ENCODE measurements at regions not wholly inside any gene's neighbourhood (a gene's known extent, or its start where the extent isn't known, plus 50 kb on each side); places are given as distances from the start of the nearest gene placed in this dataset.

- no peaks in the 10 kb centered on the region for H3K4me1 ChIP-seq (ENCODE audit: control insufficient read depth, extremely low read depth, insufficient read depth, low read length)
- no peaks in the 10 kb centered on the region for H3K79me2 ChIP-seq (ENCODE audit: control insufficient read depth, insufficient read depth, low read length)
- no peak overlapping the region for H3K27ac ChIP-seq (ENCODE audit: insufficient read depth, low read depth, low read length)
- no peaks in the 10 kb centered on the region for H3K9me1 ChIP-seq (replicated peaks; ENCODE audit: control insufficient read depth, extremely low read depth, insufficient read depth, low read length)
- ChIA-PET POLR2A (no interaction called here), CTCF (no interaction called here)
- TF ChIP-seq MYC (IDR thresholded peaks at IDR 0.05; ENCODE audit: low read depth, low read length), result no peak
- no peak for TF ChIP-seq POLR2AphosphoS5 (IDR thresholded peaks at IDR 0.05; ENCODE audit: insufficient read depth, low read depth, low read length)
- no peak for TF ChIP-seq GATA2 (IDR thresholded peaks at IDR 0.05; ENCODE audit: insufficient read depth, insufficient read length, low read depth, low read length)
- TF ChIP-seq POLR2A (IDR thresholded peaks at IDR 0.05; ENCODE audit: low read depth, low read length), result no peak
- no peak for TF ChIP-seq CTCF (IDR thresholded peaks at IDR 0.05; ENCODE audit: extremely low read depth in 1 of 2, insufficient read depth in 1 of 2, low read depth in 1 of 2, low read length in 2 of 2)
- TF ChIP-seq MAX (IDR thresholded peaks at IDR 0.05; ENCODE audit: insufficient read depth, insufficient read length), result no peak
- no peak for TF ChIP-seq EZH2 (IDR thresholded peaks at IDR 0.05; ENCODE audit: borderline replicate concordance, low read depth, low read length, severe bottlenecking)
- TF ChIP-seq FOS (IDR thresholded peaks at IDR 0.05; ENCODE audit: borderline replicate concordance, insufficient read depth, low read length), result no peak
- H2AFZ ChIP-seq (ENCODE audit: low read depth, low read length), result no peak overlapping the region
- no peak overlapping the region for H3K4me3 ChIP-seq (replicated peaks in 1 of 3; ENCODE audit: insufficient read depth in 1 of 3, low read depth in 1 of 3, low read length in 3 of 3)
- DNase-seq (ENCODE audit: low read depth, low spot score), result no peak
- no TSS peak for BruUV-seq (replicated peaks)
- no peaks in the 10 kb centered on the region for H3K36me3 ChIP-seq (ENCODE audit: control insufficient read depth in 2 of 2, extremely low read depth in 1 of 2, insufficient read depth in 2 of 2, low read length in 2 of 2)
- H3K27me3 ChIP-seq (ENCODE audit: control insufficient read depth in 2 of 2, insufficient read depth in 2 of 2, low read length in 2 of 2), result no peaks in the 10 kb centered on the region
- intact Hi-C loops (cut with micrococcal nuclease) (no loop called here), dilution Hi-C loops (cut with MboI; ENCODE audit: extremely low pct_ligation_motif_present, low sequenced_read_pairs) (no loop called here)
- H4K20me1 ChIP-seq (replicated peaks; ENCODE audit: control insufficient read depth, extremely low read depth, insufficient read depth, low read length), result no peaks in the 10 kb centered on the region
- H3K9me3 ChIP-seq (replicated peaks; ENCODE audit: control insufficient read depth, insufficient read depth, low read length), result peaks cover 3% of the 10 kb centered on the region
- H3K4me2 ChIP-seq (ENCODE audit: insufficient read depth, low read length), result no peak overlapping the region
- no peak for FAIRE-seq
- no peak overlapping the region for H3K9ac ChIP-seq (replicated peaks; ENCODE audit: extremely low read depth, insufficient read depth, low read length)
Measured at GRCh38 chr2:103213028-103213542, 451.3 kb downstream of the TMEM182 start.

Data from endothelial cell of umbilical vein (primary cell).